GM12872 (cell line): ENCODE measurements at regions not wholly inside any gene's neighbourhood (a gene's known extent, or its start where the extent isn't known, plus 50 kb on each side); places are given as distances from the start of the nearest gene placed in this dataset.

ENCODE experiments used
- CTCF ChIP-seq: IDR thresholded peaks from 3 replicates; pipeline ENCODE4 v1.5.1; 2011; ENCODE audit warnings: low read depth, mild to moderate bottlenecking, low read length, moderate library complexity; ENCODE audit not compliant: insufficient read depth

GRCh38 chr2:58562276-58562675 lies 321.2 kb upstream of the FANCL start:
- no peak for TF ChIP-seq CTCF

- no peak for TF ChIP-seq CTCF
Measured at GRCh38 chr2:58560531-58560930, 319.4 kb upstream of the FANCL start.

GRCh38 chr2:58558881-58559280 lies 317.8 kb upstream of the FANCL start:
- no peak for TF ChIP-seq CTCF

- no peak for TF ChIP-seq CTCF
Measured at GRCh38 chr2:58557176-58557575, 316.1 kb upstream of the FANCL start.

- peak; percentile 44; the same call in 2 of the 3 replicates for TF ChIP-seq CTCF
Measured at GRCh38 chr2:58553937-58554336, 312.8 kb upstream of the FANCL start.

- no peak for TF ChIP-seq CTCF
Measured at GRCh38 chr2:58553522-58553921, 312.4 kb upstream of the FANCL start.

- no peak for TF ChIP-seq CTCF
Measured at GRCh38 chr2:58545300-58546280, 304.5 kb upstream of the FANCL start.
